ENCODE measurements at regions not wholly inside any gene's neighbourhood (a gene's known extent, or its start where the extent isn't known, plus 50 kb on each side); places are given as distances from the start of the nearest gene placed in this dataset.

DNA sequence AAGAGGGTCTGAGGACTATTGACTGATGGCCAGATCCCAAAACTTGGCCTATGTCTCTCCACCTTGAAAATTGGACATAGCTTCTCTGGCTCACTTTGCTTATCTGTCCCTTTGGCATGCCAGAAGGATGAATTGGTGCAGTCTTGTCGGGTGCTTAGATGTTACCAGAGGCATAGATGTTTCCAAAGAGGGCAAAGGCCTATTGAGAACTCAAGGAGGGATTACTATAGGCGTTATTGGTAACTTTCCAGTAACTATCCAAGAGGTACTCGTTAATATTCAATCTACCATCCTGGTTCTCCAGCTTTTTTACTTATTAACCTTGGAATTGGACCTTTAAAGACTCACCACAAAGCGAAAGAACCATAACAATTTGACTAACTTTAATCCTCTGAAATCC lies 368.3 kb upstream of the ESRRG start:
- TF ChIP-seq, protein P1, sequence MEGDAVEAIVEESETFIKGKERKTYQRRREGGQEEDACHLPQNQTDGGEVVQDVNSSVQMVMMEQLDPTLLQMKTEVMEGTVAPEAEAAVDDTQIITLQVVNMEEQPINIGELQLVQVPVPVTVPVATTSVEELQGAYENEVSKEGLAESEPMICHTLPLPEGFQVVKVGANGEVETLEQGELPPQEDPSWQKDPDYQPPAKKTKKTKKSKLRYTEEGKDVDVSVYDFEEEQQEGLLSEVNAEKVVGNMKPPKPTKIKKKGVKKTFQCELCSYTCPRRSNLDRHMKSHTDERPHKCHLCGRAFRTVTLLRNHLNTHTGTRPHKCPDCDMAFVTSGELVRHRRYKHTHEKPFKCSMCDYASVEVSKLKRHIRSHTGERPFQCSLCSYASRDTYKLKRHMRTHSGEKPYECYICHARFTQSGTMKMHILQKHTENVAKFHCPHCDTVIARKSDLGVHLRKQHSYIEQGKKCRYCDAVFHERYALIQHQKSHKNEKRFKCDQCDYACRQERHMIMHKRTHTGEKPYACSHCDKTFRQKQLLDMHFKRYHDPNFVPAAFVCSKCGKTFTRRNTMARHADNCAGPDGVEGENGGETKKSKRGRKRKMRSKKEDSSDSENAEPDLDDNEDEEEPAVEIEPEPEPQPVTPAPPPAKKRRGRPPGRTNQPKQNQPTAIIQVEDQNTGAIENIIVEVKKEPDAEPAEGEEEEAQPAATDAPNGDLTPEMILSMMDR (IDR thresholded peaks at IDR 0.05) = no peak
- TF ChIP-seq POLR2AphosphoS5 (IDR thresholded peaks at IDR 0.05) = no peak
- TF ChIP-seq POLR2A (IDR thresholded peaks at IDR 0.05) = no peak
